ENCODE measurements at regions not wholly inside any gene's neighbourhood (a gene's known extent, or its start where the extent isn't known, plus 50 kb on each side); places are given as distances from the start of the nearest gene placed in this dataset.

DNA sequence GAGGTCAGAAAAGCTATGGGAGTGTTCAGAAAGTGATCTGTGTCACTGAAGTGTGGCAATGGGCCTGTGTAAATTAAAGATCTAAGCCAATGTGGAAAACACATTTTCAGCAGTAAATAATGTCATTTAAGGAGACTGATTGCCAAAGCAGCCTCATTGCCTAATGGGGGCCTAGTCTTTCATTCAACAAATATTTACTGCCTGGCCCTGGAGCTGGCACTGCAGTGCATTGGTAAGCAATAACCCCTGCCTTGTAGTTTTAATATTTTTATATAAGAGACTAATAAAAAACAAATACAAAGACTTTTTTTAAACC is 326.6 kb downstream of the BTG1 start:
- no peak for ATAC-seq
- Histone ChIP-seq H3K27ac (no peak overlapping the region), H3K4me3 (no peak overlapping the region), H3K9me3 (peaks cover 0 to 5% (median 0%) of the 10 kb centered on the region in 3 donors), H3K27me3 (no peaks in the 10 kb centered on the region), H3K4me1 (peaks cover 0 to 8% (median 4%) of the 10 kb centered on the region in 3 donors), H3K36me3 (no peaks in the 10 kb centered on the region)
- TF ChIP-seq EP300 (IDR thresholded peaks at IDR 0.05) = no peak
- TF ChIP-seq CTCF (IDR thresholded peaks at IDR 0.05) = no peak
- TF ChIP-seq POLR2AphosphoS5 (IDR thresholded peaks at IDR 0.05) = no peak
- no peak for TF ChIP-seq POLR2A (IDR thresholded peaks at IDR 0.05)

DNA sequence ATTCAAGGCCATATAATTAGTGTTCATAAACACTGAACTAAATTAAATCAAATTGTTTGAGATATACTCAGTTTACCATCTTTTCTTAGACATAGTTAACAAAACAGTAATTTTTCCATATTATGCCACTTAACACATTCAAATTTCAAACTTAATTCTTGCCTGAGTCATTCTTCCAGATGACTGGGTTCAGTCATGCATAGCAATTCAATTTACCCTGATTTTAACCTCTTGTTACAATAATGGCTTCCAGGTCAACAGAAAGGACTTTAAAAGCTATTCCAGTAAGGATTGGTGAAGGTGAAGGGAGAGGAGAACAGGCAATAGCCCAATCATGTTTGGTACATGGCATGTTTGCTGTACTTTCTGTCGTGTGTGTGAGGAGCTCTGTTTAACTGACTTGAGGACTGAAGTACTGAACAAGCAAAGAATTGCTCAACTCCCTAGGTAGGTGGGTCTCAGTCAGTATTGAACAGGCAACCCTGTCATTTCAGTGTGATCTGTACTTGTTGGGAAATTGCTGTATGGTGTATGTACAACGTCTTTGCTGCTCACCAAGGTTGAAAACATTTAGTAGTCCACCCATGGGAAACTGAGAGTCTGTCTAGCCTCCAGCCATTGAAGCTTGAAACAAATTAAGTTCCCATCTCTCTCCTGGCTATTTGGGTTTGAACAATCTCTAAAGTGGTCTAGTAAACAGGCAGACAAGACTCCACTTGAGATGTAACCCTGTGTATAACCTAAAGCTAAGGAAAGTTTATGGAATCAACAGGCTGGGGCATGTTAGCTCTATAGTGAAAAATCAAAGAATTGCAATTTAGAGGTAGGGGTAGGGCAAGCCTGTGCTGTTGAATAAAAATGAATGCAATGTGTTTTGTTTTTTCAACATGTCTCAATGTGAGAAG is 327.2 kb downstream of the BTG1 start:
- TF ChIP-seq CTCF (IDR thresholded peaks at IDR 0.05) (no peak), POLR2A (IDR thresholded peaks at IDR 0.05) (no peak), POLR2AphosphoS5 (IDR thresholded peaks at IDR 0.05) (no peak), EP300 (IDR thresholded peaks at IDR 0.05) (no peak)
- Histone ChIP-seq H3K36me3 (no peaks in the 10 kb centered on the region), H3K27me3 (no peaks in the 10 kb centered on the region), H3K9me3 (peaks cover 0 to 5% (median 0%) of the 10 kb centered on the region in 3 donors), H3K4me1 (peaks cover 0 to 8% (median 4%) of the 10 kb centered on the region in 3 donors), H3K4me3 (no peak overlapping the region), H3K27ac (no peak overlapping the region)
- 88 to 100% methylated on average over 2 of the region's 2 CpGs for WGBS, 2 donors (ENCODE audit: low coverage in 1 of 2)
- no peak for ATAC-seq

DNA sequence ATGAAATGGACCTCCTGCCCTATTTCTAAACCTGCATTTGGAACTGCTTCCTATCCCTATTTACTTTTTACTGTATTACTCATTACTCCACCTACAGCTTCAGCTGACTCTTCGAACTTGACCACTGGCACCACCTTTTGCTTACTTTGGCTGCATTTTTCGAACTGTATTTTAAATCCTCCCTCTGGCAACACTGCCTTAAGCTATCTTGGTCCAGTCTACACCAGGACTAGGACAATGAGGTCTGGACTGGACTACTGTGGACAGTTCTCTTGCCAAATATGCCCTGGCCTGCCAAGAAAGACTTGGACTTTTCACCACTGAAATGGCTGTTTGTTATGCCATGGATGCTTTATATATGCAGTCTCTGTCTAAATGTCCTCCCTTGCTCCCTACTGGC is 328.1 kb downstream of the BTG1 start:
- 11 to 25% methylated on average over 2 of the region's 2 CpGs for WGBS, 2 donors (ENCODE audit: low coverage in 1 of 2)
- no peak for ATAC-seq
- no peak for TF ChIP-seq POLR2AphosphoS5 (IDR thresholded peaks at IDR 0.05)
- TF ChIP-seq EP300 (IDR thresholded peaks at IDR 0.05) = no peak
- no peak for TF ChIP-seq CTCF (IDR thresholded peaks at IDR 0.05)
- no peak for TF ChIP-seq POLR2A (IDR thresholded peaks at IDR 0.05)
- Histone ChIP-seq H3K9me3 (peaks cover 0 to 5% (median 0%) of the 10 kb centered on the region in 3 donors), H3K4me1 (peaks cover 0 to 8% (median 4%) of the 10 kb centered on the region in 3 donors), H3K27ac (no peak overlapping the region), H3K4me3 (no peak overlapping the region), H3K36me3 (no peaks in the 10 kb centered on the region), H3K27me3 (no peaks in the 10 kb centered on the region)

DNA sequence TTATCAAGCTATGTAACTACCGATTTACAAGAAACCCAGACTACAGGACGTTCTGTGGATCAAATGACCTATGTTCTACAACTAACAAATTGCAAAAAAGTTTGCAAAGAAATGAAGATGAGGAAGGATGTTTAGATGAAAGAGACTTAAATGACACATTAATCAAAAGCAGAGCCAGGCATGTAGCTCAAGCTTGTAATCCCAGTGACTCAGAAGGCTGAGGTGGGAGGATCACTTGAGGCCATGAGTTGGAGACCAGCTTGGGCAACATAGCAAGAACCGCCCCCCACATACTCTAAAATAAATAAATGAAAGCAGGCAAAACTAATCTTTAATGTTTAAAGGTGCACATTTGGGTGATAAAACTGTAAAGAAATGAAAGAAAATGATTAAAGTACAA is 331.9 kb downstream of the BTG1 start:
- Histone ChIP-seq H3K36me3 (no peaks in the 10 kb centered on the region), H3K27ac (no peak overlapping the region), H3K4me3 (no peak overlapping the region), H3K4me1 (peaks cover 0 to 8% (median 4%) of the 10 kb centered on the region in 3 donors), H3K27me3 (no peaks in the 10 kb centered on the region), H3K9me3 (peaks cover 0 to 10% (median 0%) of the 10 kb centered on the region in 3 donors)
- ATAC-seq = no peak
- TF ChIP-seq CTCF (IDR thresholded peaks at IDR 0.05) (no peak), EP300 (IDR thresholded peaks at IDR 0.05) (no peak), POLR2A (IDR thresholded peaks at IDR 0.05) (no peak), POLR2AphosphoS5 (IDR thresholded peaks at IDR 0.05) (no peak)
- 65 to 76% methylated on average over 2 to 3 of the region's 3 CpGs for WGBS, 2 donors (ENCODE audit: low coverage in 1 of 2)
